KMS-11 (cell line): ENCODE measurements at regions not wholly inside any gene's neighbourhood (a gene's known extent, or its start where the extent isn't known, plus 50 kb on each side); places are given as distances from the start of the nearest gene placed in this dataset.

ENCODE experiments used
- H2AFZ ChIP-seq: fragments of 200-600 bp; sonication (generic); 2 replicates; pipeline ENCODE4 v1.6.1; 2016; ENCODE audit warnings: antibody characterized with exemption, mixed run types, low read depth
- H3K27ac ChIP-seq: fragments of 200-600 bp; sonication (generic); 2 replicates; pipeline ENCODE4 v1.6.1; 2016; ENCODE audit warnings: mild to moderate bottlenecking, mixed run types
- H3K27me3 ChIP-seq: fragments of 200-600 bp; sonication (generic); 2 replicates; pipeline ENCODE4 v1.6.1; 2017; ENCODE audit warnings: mild to moderate bottlenecking, low read depth, mixed run types, moderate library complexity; ENCODE audit not compliant: insufficient read depth
- H3K36me3 ChIP-seq: fragments of 200-600 bp; sonication (generic); 2 replicates; pipeline ENCODE4 v1.6.1; 2017; ENCODE audit warnings: mild to moderate bottlenecking, mixed run types; ENCODE audit not compliant: insufficient read depth
- H3K4me1 ChIP-seq: fragments of 200-600 bp; sonication (generic); 2 replicates; pipeline ENCODE4 v1.6.1; 2016; ENCODE audit warnings: mild to moderate bottlenecking, low read depth, mixed run types; ENCODE audit not compliant: poor library complexity, severe bottlenecking
- H3K4me2 ChIP-seq: fragments of 200-600 bp; sonication (generic); 2 replicates; pipeline ENCODE4 v1.7.0; 2016; ENCODE audit warnings: mild to moderate bottlenecking, mixed run types
- H3K4me3 ChIP-seq: fragments of 200-600 bp; sonication (generic); IDR thresholded peaks from 2 replicates; pipeline ENCODE4 v1.6.1; 2017; ENCODE audit warnings: low read depth, low read length, mixed read lengths; ENCODE audit not compliant: insufficient read depth
- H3K79me2 ChIP-seq: fragments of 200-600 bp; sonication (generic); 2 replicates; pipeline ENCODE4 v1.6.1; 2016; ENCODE audit warnings: low read depth, mixed run types; ENCODE audit not compliant: insufficient read depth
- H3K9ac ChIP-seq: fragments of 200-600 bp; sonication (generic); 2 replicates; pipeline ENCODE4 v1.6.1; 2016; ENCODE audit warnings: mild to moderate bottlenecking, mixed run types
- H4K20me1 ChIP-seq: fragments of 200-600 bp; sonication (generic); 2 replicates; pipeline ENCODE4 v1.6.1; 2016; ENCODE audit warnings: mild to moderate bottlenecking, mixed run types; ENCODE audit not compliant: insufficient read depth
- TF ChIP-seq, protein P1 (sequence below): fragments of 200-600 bp; sonication (generic); conservative IDR thresholded peaks from 2 replicates; pipeline ENCODE4 v1.6.1; 2017; ENCODE audit warnings: low read depth, mild to moderate bottlenecking, antibody characterized with exemption, low read length, moderate library complexity, mixed read lengths

DNA sequence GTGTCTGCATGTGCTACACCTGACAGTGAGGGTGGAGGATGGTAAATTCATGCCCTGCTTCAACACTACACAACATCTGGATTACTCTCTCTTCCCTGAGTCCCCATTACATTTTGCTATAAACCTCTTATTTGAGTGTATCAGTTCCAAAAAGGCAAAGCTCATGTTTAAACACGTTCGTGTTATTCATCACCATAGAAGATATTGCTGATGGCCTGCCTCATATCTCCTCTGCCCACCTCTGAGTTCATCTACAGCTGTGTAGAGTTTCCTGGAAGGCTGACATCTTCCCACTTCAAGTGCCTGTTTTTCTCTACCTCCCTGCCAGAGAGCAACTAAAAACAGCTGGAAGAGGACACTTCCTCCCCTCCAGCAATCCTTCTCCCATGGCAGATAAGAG, 433.2 kb downstream of the ISL1 start:
- H3K4me3 ChIP-seq, result no peak overlapping the region
- TF ChIP-seq, protein P1, sequence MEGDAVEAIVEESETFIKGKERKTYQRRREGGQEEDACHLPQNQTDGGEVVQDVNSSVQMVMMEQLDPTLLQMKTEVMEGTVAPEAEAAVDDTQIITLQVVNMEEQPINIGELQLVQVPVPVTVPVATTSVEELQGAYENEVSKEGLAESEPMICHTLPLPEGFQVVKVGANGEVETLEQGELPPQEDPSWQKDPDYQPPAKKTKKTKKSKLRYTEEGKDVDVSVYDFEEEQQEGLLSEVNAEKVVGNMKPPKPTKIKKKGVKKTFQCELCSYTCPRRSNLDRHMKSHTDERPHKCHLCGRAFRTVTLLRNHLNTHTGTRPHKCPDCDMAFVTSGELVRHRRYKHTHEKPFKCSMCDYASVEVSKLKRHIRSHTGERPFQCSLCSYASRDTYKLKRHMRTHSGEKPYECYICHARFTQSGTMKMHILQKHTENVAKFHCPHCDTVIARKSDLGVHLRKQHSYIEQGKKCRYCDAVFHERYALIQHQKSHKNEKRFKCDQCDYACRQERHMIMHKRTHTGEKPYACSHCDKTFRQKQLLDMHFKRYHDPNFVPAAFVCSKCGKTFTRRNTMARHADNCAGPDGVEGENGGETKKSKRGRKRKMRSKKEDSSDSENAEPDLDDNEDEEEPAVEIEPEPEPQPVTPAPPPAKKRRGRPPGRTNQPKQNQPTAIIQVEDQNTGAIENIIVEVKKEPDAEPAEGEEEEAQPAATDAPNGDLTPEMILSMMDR, result no peak
- H2AFZ ChIP-seq, result no peak overlapping the region
- no peak overlapping the region for H3K27ac ChIP-seq
- no peaks in the 10 kb centered on the region for H3K4me1 ChIP-seq
- H3K36me3 ChIP-seq, result no peaks in the 10 kb centered on the region
- H3K9ac ChIP-seq, result no peak overlapping the region
- no peak overlapping the region for H3K4me2 ChIP-seq
- H3K27me3 ChIP-seq, result no peaks in the 10 kb centered on the region
- no peaks in the 10 kb centered on the region for H3K79me2 ChIP-seq
- H4K20me1 ChIP-seq, result no peaks in the 10 kb centered on the region

DNA sequence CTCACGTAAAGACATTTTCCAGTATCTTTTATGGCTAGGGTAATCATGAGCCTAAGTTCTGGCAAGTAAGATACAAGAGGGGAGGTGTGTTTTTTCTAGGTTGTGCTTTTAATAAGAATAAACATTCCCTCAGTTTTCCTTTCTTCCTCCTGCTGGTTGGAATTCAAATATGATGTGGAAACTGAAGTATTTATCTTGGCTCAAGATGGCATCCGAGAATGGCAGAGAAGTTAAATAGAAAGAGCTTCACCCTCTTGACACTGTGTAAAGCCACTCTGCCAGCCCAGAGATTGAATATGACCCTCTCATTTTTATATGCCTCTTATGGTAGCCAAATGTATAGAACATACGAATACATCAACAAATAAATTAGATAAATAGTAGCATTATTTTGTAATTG, 438.4 kb downstream of the ISL1 start:
- Histone ChIP-seq H3K4me1 (no peaks in the 10 kb centered on the region), H2AFZ (no peak overlapping the region), H3K36me3 (no peaks in the 10 kb centered on the region), H3K27ac (no peak overlapping the region), H3K4me2 (no peak overlapping the region), H3K27me3 (no peaks in the 10 kb centered on the region), H4K20me1 (no peaks in the 10 kb centered on the region), H3K79me2 (no peaks in the 10 kb centered on the region), H3K9ac (no peak overlapping the region), H3K4me3 (no peak overlapping the region)
- TF ChIP-seq, protein P1, result no peak

DNA sequence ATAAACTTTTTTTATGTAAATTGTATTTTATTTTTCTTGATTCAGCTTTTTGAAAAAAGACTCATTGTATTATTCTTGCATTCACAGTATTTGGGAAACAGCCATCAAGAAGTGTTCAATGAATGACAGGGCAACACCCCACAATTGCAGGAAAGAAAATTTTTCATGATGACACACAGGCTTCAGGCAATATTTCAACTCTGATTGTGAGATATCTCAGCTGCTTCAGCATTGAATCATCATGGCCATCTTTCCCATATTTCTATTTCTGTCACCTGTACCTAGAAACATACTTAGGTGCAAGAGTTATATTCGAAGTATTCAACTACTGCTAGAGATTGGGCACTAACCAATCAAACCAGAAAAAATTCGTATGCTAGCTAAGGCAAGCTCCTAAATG, 446.0 kb downstream of the ISL1 start:
- Histone ChIP-seq H3K79me2 (no peaks in the 10 kb centered on the region), H2AFZ (no peak overlapping the region), H3K4me1 (no peaks in the 10 kb centered on the region), H4K20me1 (no peaks in the 10 kb centered on the region), H3K4me2 (no peak overlapping the region), H3K36me3 (no peaks in the 10 kb centered on the region), H3K4me3 (no peak overlapping the region), H3K27me3 (no peaks in the 10 kb centered on the region), H3K27ac (no peak overlapping the region), H3K9ac (no peak overlapping the region)
- TF ChIP-seq, protein P1, result no peak

DNA sequence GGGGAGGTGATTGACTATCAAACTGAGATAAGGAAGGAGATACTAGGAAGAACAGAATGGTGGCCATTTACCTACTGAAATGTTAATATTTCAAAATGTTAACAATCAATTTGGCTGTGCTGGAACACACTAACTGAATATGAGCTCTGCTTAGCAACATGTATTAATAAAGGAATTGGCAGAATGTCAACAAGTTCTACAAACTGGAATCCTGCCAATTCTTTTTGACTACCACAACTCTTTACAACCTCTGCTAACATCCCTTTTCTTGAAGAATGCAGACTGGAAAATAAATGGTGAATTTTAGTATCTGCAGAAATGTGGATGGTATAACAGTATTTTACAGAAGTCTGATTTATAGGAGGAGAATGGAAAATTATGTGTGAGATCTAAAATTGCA, 446.4 kb downstream of the ISL1 start:
- no peaks in the 10 kb centered on the region for H3K79me2 ChIP-seq
- no peak overlapping the region for H3K4me3 ChIP-seq
- H3K27ac ChIP-seq, result no peak overlapping the region
- H3K36me3 ChIP-seq, result no peaks in the 10 kb centered on the region
- H3K4me1 ChIP-seq, result no peaks in the 10 kb centered on the region
- H3K27me3 ChIP-seq, result no peaks in the 10 kb centered on the region
- H4K20me1 ChIP-seq, result no peaks in the 10 kb centered on the region
- TF ChIP-seq, protein P1, result no peak
- H3K9ac ChIP-seq, result no peak overlapping the region
- no peak overlapping the region for H3K4me2 ChIP-seq
- no peak overlapping the region for H2AFZ ChIP-seq
